ENCODE measurements at regions not wholly inside any gene's neighbourhood (a gene's known extent, or its start where the extent isn't known, plus 50 kb on each side); places are given as distances from the start of the nearest gene placed in this dataset.

- intact Hi-C loops (cut with DNase I; ENCODE audit: low total_unique reads), result no loop called here
- H3K4me3 ChIP-seq (ENCODE audit: low read depth, poor library complexity, severe bottlenecking), result no peak overlapping the region
- TF ChIP-seq POLR2A (IDR thresholded peaks at IDR 0.05), result no peak
- TF ChIP-seq, protein P1, sequence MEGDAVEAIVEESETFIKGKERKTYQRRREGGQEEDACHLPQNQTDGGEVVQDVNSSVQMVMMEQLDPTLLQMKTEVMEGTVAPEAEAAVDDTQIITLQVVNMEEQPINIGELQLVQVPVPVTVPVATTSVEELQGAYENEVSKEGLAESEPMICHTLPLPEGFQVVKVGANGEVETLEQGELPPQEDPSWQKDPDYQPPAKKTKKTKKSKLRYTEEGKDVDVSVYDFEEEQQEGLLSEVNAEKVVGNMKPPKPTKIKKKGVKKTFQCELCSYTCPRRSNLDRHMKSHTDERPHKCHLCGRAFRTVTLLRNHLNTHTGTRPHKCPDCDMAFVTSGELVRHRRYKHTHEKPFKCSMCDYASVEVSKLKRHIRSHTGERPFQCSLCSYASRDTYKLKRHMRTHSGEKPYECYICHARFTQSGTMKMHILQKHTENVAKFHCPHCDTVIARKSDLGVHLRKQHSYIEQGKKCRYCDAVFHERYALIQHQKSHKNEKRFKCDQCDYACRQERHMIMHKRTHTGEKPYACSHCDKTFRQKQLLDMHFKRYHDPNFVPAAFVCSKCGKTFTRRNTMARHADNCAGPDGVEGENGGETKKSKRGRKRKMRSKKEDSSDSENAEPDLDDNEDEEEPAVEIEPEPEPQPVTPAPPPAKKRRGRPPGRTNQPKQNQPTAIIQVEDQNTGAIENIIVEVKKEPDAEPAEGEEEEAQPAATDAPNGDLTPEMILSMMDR (IDR thresholded peaks at IDR 0.05), result no peak
- 91 to 97% methylated on average over 2 of the region's 2 CpGs for WGBS, 2 donors
- no peak for DNase-seq (ENCODE audit: low spot score in 2 of 2)
Observed at GRCh38 chr12:115700081-115700480, 577.4 kb downstream of the MED13L start.

DNA sequence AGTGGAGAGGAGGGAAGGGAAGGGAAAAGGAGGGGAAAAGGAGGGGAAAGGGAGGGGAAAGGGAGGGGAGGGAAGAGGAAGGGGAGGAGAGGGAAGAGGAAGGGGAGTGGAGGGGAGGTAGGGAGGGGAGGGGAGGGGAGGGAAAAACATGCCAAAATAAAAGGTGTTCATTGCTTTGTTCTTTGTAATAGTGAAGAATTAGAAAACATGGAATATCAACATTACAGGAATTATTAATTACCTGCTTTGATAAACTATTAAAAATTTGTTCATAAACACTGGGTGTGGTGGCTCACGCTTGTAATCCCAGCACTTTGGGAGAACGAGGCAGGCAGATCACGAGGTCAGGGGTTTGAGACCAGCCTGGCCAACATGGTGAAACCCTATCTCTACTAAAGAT, 579.2 kb downstream of the MED13L start:
- WGBS, 2 donors, result 82 to 89% methylated on average over 3 of the region's 3 CpGs
- TF ChIP-seq, protein P1 (IDR thresholded peaks at IDR 0.05), result no peak
- no peak for TF ChIP-seq POLR2A (IDR thresholded peaks at IDR 0.05)
- intact Hi-C loops (cut with DNase I; ENCODE audit: low total_unique reads), result no loop called here
- DNase-seq (ENCODE audit: low spot score in 2 of 2), result no peak
- H3K4me3 ChIP-seq (ENCODE audit: low read depth, poor library complexity, severe bottlenecking), result no peak overlapping the region

DNA sequence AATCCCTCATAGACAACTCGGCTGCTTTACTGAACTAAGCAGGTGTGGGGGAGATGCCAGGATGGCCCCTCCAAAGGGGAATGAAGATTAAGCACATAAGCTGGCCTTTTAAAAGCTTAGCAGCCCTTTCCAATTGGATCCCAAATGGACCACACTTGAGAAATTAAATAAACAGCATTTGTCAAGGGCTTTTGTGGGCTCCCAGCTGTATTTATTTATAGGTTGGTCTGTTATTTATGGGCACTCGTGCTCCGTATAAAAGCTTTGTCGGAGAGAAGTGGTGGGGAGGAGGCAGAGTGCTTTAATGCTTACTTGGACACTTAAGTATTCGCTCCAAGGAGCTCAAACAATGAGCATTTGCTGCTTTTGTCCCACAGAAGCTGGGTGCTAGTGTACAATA, 580.2 kb downstream of the MED13L start:
- no peak for DNase-seq (ENCODE audit: low spot score in 2 of 2)
- 59 to 63% methylated on average over 5 of the region's 5 CpGs for WGBS, 2 donors
- TF ChIP-seq, protein P1 (IDR thresholded peaks at IDR 0.05), result no peak
- no peak for TF ChIP-seq POLR2A (IDR thresholded peaks at IDR 0.05)
- intact Hi-C loops (cut with DNase I; ENCODE audit: low total_unique reads), result no loop called here
- H3K4me3 ChIP-seq (ENCODE audit: low read depth, poor library complexity, severe bottlenecking), result no peak overlapping the region

DNA sequence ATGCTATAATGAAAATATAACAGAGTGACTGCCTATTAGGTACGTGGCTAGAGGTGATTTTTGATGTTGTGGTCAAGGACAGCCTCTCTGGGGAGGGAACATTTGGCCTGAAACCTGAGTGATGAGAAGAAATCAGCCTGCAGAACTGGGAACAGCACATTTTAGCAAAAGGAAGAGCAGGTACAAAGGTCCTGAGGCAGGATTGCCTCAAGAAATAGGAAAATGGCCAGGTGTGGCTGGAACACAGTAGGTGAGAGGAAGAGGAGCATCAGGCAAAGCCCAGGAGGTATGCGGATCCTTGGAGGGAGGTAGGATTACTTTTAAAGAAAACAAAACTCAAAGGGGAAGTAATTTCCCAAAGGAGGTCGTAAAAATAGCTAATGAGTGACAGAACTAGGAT, 582.9 kb downstream of the MED13L start:
- no peak for DNase-seq (ENCODE audit: low spot score in 2 of 2)
- intact Hi-C loops (cut with DNase I; ENCODE audit: low total_unique reads), result no loop called here
- 83 to 85% methylated on average over 3 of the region's 3 CpGs for WGBS, 2 donors
- no peak overlapping the region for H3K4me3 ChIP-seq (ENCODE audit: low read depth, poor library complexity, severe bottlenecking)
- TF ChIP-seq, protein P1 (IDR thresholded peaks at IDR 0.05), result no peak
- no peak for TF ChIP-seq POLR2A (IDR thresholded peaks at IDR 0.05)

DNA sequence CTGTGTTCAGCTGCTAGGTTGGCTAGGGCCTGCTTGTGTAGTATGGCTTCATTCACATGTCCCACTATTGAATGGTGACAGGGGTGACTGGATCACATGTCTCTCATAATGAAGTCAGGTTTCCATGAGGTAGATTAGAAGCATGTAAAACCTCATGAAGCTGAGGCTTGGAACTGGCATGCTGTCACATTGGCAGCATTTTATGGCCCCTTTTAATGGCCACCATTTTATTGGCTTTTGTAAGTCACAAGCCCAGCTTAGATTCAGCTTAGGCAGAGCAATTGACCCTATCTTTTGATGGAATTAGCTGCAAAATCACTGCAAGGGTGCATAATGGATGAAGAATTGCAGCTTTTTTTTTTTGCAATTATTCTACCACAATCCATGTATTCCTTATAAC, 583.5 kb downstream of the MED13L start:
- intact Hi-C loops (cut with DNase I; ENCODE audit: low total_unique reads), result no loop called here
- no peak for DNase-seq (ENCODE audit: low spot score in 2 of 2)
- no peak for TF ChIP-seq POLR2A (IDR thresholded peaks at IDR 0.05)
- TF ChIP-seq, protein P1 (IDR thresholded peaks at IDR 0.05), result no peak
- no peak overlapping the region for H3K4me3 ChIP-seq (ENCODE audit: low read depth, poor library complexity, severe bottlenecking)

DNA sequence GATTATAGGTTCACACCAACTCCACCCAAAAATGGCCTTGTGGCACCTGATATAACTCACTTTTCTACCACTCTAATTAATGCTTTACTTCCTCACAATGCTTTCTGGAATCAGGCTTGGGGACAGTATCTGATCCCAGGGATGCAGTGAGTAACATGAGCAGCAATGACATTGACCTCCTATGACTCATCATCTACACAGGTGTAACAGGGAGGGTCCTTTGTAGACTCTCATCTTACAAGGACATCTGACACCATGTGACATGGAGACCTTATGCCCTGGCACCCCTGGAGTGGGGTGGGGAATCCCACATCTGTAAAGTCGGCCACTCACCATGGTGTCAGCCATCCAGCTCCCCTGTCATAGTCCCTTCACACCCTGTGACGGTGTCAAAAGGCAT, 586.4 kb downstream of the MED13L start:
- no peak for TF ChIP-seq POLR2A (IDR thresholded peaks at IDR 0.05)
- TF ChIP-seq, protein P1 (IDR thresholded peaks at IDR 0.05), result no peak
- no peak for DNase-seq (ENCODE audit: low spot score in 2 of 2)
- H3K4me3 ChIP-seq (ENCODE audit: low read depth, poor library complexity, severe bottlenecking), result no peak overlapping the region
- intact Hi-C loops (cut with DNase I; ENCODE audit: low total_unique reads), result no loop called here
- WGBS, 2 donors, result 86 to 92% methylated on average over 2 of the region's 2 CpGs

Measured in lower leg skin (tissue), 4 donors.